ENCODE measurements at regions not wholly inside any gene's neighbourhood (a gene's known extent, or its start where the extent isn't known, plus 50 kb on each side); places are given as distances from the start of the nearest gene placed in this dataset.
A peak's percentile ranks its signal among the peaks of the same experiment; 100 is the strongest.
"Not testable (repeated sequence)": the region's sequence is repeated elsewhere in the genome, so short reads cannot be mapped to it uniquely, and the experiment has no call there.

GRCh38 chrX:55142206-55142918 is 53.5 kb downstream of the PAGE2 start:
- no peak for DNase-seq

GRCh38 chrX:55142919-55143310 is 54.1 kb downstream of the PAGE2 start:
- no peak for DNase-seq

- DNase-seq: no peak
Observed at GRCh38 chrX:55143621-55144020, 54.8 kb downstream of the PAGE2 start.

GRCh38 chrX:55144697-55145096 is 55.9 kb downstream of the PAGE2 start:
- no peak for DNase-seq

GRCh38 chrX:55149242-55149641 is 60.4 kb downstream of the PAGE2 start:
- DNase-seq: no peak

GRCh38 chrX:55151199-55151598 is 62.4 kb downstream of the PAGE2 start:
- DNase-seq: no peak

- no peak for DNase-seq
Observed at GRCh38 chrX:55159551-55159950, 60.6 kb upstream of the PAGE5 start.

GRCh38 chrX:55160685-55161552 is 59.2 kb upstream of the PAGE5 start:
- peak; percentile 82 to 87 for DNase-seq

- DNase-seq: no peak
Observed at GRCh38 chrX:55161581-55161980, 58.6 kb upstream of the PAGE5 start.

GRCh38 chrX:55163171-55163570 is 57.0 kb upstream of the PAGE5 start:
- DNase-seq: no peak

GRCh38 chrX:55165026-55165425 is 55.1 kb upstream of the PAGE5 start:
- not testable (repeated sequence) for DNase-seq

GRCh38 chrX:55167124-55167803 is 52.9 kb upstream of the PAGE5 start:
- no peak for DNase-seq

- DNase-seq: no peak
Observed at GRCh38 chrX:55167901-55168300, 52.2 kb upstream of the PAGE5 start.

GRCh38 chrX:55169782-55170181 is 50.4 kb upstream of the PAGE5 start:
- no peak for DNase-seq

Data from inflammatory macrophage (primary cell).